HG02981 (cell line): ENCODE measurements at regions not wholly inside any gene's neighbourhood (a gene's known extent, or its start where the extent isn't known, plus 50 kb on each side); places are given as distances from the start of the nearest gene placed in this dataset.

ENCODE experiments used
- ATAC-seq: cut with Tn5 transposase; IDR thresholded peaks from one replicate; pipeline ENCODE4 v1.9.1; 2021; ENCODE audit warnings: mild to moderate bottlenecking, moderate library complexity; ENCODE audit not compliant: unreplicated experiment

DNA sequence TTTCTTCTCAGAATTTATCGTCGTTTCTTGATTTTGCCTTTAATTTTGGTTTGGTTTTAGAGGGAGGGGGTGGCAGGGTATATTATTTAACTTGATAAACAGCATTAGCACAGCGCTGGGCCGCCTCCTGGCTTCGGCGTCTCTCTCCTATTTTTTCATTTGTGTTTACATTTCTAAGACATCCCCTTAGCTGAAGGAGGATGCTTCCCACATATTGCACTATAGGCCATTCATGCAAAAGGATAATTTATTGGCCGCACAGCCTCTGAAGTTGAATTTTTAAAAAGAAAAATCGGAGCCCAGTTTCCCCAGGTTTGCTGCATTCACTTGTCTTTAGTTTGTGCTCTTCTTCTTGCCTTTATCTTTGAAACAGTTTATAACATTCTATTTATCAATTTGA lies 497.4 kb upstream of the ZFHX3 start:
- no peak for ATAC-seq

DNA sequence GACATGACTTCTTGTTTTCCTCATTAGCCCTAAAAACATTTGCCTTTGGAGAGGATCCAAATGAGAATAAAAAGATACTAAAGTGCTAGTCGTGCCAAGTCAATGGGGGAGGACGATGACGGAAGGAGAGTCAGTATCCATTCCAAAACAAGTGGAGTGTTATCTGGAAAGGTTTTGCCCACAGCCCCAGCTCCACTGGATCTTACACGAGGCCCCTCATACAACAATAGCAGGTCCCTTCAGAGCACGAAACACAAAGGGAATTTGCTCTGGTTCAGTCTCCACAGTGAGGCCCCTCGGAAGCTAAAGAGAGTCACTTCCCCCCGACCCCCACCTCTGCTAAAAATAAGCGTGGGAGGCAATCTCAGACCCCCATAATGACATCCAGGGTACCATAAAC lies 496.9 kb upstream of the ZFHX3 start:
- ATAC-seq = no peak

DNA sequence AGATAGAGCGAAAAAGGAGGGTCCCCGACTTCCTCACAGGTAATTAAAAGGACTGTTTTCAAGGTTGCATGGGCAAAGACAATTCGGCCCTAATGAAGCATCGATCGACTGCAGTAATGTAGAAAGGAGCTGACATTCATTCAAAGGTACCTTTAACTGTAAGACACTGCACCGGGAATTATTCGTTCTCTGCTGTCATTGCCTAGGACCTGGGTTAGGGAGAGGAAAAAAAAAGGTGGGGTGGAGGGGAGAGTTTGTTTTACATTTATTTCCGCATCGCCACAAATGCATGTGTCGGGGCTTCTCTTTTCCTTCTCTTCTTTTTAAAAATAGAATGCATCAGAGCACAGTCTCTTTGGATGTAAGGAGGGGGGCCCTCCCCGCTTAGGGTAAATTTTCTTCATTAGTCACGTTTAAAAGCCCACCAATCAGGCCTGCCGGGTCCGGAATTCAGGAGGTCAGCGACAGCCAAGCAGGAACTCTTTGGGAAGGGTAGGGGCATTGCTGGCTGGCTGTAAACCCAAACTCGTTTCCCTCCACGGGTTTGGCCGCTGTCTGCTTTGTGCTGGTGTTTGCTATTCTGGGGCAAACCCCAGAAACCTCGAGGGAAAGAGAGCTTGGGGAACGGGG lies 496.2 kb upstream of the ZFHX3 start:
- no peak for ATAC-seq

- ATAC-seq = no peak
Measured at GRCh38 chr16:73543331-73543969, 495.5 kb upstream of the ZFHX3 start.

GRCh38 chr16:73542885-73543284 lies 495.0 kb upstream of the ZFHX3 start:
- no peak for ATAC-seq

GRCh38 chr16:73537921-73538320 lies 490.0 kb upstream of the ZFHX3 start:
- ATAC-seq = no peak

DNA sequence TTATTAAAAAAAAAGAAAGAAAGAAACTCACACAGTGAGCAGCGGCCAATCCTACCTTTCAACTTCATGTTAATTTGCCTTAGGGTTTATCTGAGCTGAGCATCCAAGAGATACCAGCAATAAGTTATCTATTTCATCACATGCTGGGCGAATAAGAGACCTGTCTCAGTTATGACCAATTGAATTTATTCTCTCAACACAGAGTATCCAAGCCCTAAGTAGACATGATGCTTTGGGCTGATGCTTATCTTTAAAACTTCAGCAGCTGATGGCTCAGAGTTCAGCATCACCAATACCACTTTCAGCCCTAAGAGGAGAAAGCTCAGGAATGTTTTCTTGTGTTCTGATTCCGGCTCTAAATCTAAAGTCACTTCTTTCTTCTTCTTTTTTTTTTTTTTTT lies 489.0 kb upstream of the ZFHX3 start:
- no peak for ATAC-seq

DNA sequence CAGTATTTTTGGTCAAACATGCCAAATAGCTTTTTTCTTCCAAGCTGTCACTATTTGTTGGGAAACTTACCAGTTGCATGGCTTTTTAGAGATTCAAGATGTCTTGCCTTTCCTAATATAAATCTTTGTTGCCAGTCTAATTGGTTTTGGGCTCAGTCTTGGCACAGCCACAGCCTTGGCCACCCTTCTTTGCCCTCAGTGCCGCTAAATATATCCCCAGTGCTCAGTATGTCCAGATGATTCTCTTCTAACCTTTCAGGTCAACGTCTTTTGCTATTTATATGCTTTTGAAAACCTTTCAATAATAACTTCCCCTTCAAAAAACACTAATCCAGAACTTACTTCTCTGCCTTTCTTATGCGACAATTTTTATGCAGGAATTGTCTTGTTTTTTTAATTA lies 483.1 kb upstream of the ZFHX3 start:
- no peak for ATAC-seq

DNA sequence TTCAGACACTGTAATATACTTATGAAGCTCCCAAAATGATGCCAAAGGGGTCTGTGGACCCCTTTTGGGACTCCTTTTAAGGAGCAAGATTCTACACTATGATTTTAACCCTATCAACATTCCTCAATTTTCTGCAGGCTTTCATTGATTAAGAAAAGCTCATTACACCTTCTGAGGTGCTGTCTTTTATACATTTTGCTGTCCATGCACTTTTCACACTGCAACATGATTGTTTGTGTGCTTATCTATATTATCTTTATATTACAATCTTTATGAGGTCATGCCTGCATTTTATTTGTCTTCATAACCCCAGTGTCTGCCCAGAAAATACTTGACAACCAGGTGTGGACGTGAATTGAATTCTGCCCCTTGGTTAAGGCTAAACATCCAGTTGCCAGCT lies 482.6 kb upstream of the ZFHX3 start:
- ATAC-seq = no peak

- no peak for ATAC-seq
Measured at GRCh38 chr16:73529303-73530012, 481.5 kb upstream of the ZFHX3 start.

- ATAC-seq = no peak
Measured at GRCh38 chr16:73527187-73527586, 479.3 kb upstream of the ZFHX3 start.

DNA sequence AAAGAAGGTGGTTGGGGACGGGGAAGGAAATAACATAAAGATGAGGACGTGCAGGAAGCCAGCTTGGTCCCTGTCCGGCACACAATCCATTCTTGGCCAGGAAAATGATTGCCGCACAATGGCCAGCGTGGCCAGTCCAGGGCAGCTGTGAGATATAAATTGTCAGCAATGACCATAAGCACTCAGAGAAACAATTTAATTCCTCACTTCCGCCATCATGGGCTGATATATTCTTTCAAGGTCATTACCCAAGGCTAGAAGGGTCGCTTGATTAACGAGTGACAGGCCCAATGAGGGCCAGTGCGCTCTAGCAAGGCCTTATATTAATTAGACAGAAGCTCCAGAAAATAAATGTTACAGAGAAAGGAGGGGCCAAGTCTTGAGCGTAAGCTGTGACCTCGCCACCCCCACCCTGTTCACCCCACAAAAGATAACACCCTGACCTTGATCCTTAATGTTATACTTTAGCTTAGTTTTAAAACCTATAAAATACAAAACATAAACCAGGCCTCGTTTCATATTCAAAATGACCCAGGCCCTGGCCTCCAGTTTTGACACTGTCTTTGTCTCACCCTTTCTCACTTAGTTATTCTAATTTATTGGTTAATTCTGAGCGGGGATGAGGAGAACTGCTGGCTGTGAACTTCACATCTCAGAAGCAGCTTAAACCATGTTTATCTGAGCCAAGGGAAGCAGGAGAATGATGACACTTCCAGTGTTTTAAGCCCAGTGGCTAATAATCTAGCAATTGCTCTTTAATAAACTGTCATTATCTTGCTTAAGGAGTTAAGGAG lies 478.3 kb upstream of the ZFHX3 start:
- no peak for ATAC-seq

- no peak for ATAC-seq
Measured at GRCh38 chr16:73523209-73523608, 475.3 kb upstream of the ZFHX3 start.

GRCh38 chr16:73521499-73521898 lies 473.6 kb upstream of the ZFHX3 start:
- no peak for ATAC-seq

DNA sequence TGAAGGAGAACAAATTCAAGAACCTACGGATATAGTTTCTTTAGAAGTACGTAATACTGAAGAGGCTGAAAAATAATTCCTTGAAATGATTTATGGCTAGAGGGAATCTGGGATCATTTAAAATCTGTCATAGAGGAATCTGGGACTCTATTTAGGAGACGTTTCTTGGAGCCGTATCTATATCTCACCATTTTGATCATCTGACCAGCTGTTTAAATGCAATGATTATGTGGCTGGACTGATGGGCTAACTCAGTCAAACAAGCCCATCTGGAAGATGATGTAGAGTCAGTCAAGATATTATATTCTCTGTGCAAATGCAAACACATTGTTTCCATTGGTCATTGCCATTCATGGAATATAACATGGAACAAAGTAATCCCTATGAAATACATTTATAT lies 467.7 kb upstream of the ZFHX3 start:
- no peak for ATAC-seq

GRCh38 chr16:73510852-73511251 lies 462.9 kb upstream of the ZFHX3 start:
- ATAC-seq = no peak

DNA sequence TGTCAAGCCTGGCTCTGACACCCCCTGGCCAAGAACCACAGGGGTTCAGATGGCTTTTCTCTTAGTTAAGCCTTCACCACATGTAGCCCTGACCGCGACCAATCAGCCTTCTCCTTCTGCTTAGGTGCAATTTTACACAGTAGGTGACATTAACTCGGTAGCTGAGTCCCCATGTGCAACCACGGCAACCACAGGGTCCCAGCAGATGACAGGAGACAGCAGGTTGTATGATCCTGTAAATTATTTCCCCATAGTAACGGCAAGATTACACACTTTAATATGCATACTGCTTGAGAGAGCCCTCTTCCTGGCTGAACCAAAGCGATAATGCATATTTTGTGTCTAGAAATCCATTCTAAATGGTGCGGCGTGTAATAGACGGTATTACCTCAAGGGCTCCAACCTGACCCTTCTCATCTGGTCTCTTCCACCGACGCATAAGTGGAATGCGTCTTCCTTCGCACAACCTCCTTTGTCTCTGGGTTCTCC lies 458.7 kb upstream of the ZFHX3 start:
- no peak for ATAC-seq

DNA sequence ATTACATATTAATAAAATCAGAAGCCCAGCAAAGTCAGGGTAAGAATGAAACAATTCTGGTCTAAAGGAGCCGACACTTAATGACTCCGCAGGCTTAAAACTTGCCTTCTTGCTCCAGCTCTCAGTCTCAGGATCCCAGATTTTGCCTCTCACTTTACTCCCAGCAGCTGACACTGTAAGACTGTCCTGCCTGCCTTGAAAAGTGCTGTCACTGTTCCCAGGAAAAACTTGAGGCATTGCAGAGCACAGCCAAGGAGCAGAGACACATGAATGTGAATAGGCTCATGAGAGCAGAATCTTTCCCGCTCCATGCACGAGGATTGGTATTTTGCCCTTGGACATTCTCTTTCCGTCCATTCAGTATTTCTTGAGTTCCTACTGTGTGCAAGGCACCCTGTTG lies 457.6 kb upstream of the ZFHX3 start:
- ATAC-seq = no peak

DNA sequence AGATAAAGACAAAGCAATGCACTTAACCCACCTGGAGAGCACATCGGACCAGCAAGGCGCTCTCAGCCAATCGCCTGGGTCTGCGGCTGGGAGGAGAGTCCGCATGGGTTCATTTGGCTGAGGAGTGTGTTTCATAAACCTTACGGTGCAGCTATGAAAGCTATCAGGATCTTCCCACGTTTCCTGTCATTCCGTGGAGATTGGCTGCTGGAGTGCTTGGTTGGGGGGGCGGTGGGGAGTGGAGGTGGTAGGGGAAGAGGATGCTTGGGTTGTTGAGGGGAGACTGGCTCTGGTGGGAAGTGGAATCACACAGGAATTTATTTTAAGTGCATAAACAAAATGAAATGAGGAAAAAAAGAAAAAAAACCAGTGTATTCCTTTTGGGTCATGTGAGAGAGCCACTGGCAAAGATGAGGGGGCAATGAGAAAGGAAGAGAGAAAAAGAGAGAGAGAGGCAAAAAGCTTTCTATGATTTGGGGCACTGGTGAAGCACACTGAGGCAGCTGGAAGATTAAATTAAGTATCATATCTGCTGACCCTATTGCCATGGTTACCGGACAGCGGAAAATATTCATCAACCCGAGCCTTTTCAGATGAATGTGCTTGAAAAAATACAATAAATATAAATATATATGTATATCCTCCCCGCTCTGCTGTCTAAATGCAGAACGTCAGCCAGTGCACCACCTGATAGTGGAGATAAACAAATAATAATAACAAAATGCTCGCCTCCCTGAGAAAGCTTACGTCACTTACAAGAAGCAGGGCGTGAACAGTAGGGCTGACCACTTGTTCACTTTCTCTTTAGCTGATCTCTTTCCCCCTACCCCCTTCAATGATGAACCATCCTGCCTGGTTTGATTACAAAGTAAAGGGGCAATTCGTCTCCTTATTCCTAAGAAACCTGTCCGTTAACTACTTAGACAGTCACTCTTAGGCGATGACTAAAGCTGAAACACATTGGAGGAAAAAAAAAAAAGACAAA lies 457.0 kb upstream of the ZFHX3 start:
- ATAC-seq = no peak

- ATAC-seq = no peak
Measured at GRCh38 chr16:73503093-73503492, 455.2 kb upstream of the ZFHX3 start.
